HG02763 (cell line): ENCODE measurements at regions not wholly inside any gene's neighbourhood (a gene's known extent, or its start where the extent isn't known, plus 50 kb on each side); places are given as distances from the start of the nearest gene placed in this dataset.
"Not testable (repeated sequence)": the region's sequence is repeated elsewhere in the genome, so short reads cannot be mapped to it uniquely, and the experiment has no call there.

ENCODE experiments used
- ATAC-seq: cut with Tn5 transposase; IDR thresholded peaks from one replicate; pipeline ENCODE4 v1.9.1; 2021; ENCODE audit warnings: mild to moderate bottlenecking, moderate library complexity; ENCODE audit not compliant: unreplicated experiment

DNA sequence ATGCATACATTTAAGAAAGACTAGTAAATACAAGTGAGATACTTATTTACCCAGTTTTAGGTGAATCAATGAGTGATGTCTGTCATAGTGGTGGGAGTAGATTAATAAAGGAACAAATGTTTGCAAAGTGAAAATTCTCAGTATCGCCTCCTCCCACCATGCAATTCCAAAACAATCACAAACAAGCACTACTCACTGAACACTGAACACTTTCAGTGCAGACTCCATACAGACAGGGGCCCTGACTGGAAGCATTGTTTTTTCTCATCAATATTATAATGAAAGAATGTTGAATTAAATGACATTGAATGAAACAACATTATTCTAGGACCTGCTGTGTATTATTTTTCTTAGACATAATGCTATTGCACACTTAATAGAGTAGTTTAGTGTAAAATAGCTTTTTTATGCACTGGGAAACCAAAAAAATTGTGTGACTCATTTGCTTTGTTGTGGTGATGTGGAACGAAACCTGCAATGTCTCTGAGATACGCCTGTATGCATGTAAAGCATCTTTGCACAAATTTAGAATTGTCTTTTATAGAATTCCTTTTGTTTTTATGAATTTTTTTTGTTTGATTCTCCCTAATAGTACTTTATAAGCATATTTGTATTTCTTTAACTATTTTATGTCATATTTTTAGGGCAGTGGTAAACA is 317.5 kb downstream of the UTRN start:
- no peak for ATAC-seq

DNA sequence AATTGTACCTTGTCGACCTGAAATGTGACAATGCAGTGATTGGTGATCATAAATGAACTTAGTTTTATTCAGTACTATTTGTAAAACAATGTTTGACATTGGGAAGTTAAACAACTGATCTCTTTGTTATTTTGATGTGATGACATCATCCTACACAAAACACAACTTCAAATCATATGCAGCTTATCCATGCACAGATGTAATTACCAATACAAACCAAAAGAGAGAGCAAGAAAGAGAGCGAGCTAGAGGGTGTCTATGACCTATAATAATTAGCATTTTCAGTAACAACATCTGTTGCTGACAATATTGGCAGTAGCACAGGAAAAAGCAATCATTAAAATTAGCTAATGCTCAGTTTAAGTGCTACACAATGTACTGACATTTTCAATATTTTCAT is 320.9 kb downstream of the UTRN start:
- no peak for ATAC-seq

DNA sequence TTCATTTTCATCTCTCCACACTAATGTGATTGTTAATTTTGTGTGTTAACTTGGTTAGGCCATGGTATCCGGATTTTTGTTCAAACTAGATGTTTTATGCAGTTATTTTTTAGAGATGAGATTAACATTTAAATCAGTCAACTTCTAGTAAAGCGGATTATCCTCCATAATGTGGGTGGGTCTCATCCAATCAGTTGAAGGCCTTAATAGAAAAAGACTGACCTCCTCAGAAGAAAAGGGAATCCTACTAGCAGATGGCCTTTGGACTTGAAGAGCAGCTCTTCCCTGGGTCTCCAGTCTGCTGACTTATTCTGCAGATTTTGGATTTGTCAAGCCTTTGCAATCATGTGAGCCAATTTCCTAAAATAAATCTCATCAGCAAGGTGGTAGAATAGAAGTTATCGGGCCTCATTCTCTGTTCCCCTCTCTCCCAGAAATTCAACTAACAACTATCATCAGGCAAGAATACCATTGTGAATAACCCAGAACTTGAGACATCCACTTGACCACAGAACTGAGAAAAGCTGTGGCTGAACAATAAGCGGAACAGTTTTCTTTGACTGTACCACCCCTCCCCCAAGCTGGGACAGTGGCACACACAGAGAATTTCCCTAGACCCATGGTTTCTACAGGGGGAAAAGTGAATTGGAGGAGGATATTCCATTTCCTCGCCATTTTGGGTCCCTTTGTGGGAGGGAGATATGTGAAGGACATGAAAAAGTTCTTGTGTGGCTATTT is 323.0 kb downstream of the UTRN start:
- no peak for ATAC-seq

DNA sequence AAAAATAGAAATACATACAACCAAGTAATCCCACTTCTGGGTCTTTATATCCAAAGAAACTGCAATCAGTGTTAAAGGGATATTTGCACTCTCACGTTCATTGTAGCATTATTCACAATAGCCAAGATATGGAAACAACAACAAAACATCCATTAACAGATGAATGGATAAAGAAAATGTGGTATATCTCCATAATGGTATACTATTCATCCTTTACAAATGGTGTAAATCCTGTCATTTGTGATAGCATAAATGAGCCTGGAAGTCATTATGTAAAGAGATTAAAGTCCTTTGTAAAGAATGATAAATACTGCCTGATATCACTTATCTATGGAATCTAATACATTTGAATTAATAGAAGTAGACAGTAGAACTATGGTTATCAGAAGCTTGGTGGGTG is 327.7 kb downstream of the UTRN start:
- no peak for ATAC-seq

DNA sequence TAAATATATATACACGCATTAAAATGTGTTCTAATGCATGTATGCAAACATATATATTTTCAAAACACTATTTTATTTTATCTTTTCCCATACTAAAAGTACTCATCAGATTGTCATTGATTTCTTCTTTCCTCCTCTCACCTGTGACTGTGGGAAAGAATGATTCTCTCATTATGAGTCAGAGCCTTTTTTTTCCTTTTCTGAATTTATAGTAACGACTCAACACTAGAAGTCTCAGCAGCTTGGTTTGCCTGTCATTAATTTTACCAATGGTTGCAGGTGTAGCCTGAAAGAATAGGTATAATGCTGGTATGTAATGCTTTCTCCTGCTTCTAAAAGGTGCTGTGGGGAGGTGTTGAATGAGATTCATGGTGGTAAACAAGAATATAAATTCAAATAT is 328.7 kb downstream of the UTRN start:
- ATAC-seq, result no peak

DNA sequence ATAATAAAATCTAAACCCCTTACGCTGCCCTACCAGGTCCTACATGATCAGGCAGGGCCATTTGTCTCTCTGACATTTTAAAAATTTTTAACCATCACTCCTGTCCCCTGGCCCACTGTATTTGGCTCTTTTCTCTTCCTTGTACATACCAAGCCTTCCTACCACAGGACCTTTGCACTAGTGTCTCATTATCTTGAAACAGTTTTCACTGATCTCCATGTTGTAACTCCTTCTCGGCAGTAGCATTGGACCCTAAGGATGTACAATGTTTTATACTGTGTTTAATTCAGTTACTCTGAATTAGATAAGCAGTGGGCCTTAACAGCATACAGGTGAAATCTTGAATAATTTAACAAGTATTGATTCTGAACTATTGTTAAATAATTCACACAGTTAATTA is 330.7 kb downstream of the UTRN start:
- ATAC-seq, result no peak

DNA sequence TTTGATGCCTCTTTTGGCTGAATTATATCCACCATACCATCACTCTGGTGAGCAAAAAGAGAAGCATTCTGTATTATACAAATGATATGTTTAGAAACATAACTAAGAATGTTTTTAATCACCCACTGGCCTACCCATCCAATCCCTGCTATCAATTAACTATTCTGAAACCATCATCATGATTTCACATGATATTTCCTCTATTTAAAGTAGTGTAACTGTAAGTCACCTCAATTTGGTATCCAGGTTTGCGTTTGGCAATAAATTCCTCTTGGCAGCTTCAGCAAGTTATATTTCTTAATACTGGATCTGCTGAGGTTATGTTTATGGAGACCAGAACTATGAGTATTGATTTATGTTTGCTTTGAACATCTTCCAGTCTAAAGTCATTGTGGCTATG is 332.1 kb downstream of the UTRN start:
- no peak for ATAC-seq

DNA sequence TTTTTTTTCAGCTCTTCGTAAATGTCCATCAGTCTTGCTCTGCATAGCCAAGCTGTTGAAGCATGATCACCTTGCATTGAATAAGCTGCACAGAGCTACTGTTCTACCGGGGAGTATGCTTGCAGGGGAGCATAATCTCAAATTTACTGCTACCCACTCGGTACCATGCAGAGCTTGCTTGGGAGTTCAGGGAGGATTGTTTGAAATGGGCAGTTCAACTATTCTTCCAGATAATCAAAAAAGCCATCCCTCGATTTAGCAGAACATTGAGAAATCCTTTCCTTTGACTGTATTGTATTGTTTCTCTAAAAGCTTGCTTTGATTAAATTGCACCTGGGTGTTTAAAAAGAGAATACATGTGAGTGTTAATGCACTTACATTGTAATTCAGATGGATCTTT is 332.6 kb downstream of the UTRN start:
- no peak for ATAC-seq

DNA sequence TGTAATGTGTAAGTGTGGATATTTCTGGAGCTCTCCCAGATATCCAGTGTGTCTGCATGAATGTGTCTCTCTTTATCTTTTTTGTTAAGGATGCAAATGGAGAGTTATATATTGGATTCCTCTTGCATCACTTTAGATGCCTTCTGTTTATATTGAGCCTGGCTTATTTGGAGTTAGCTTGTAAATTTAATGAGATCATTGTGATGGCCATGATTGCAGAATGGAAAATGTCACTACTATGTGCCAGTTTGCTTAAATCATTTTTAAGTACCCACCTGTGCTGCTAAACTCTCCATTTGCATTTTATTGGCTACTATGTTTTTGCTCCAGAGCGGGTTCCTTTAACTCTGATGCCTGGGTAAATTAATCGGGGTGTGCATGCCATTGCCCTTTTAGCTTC is 334.8 kb downstream of the UTRN start:
- no peak for ATAC-seq

DNA sequence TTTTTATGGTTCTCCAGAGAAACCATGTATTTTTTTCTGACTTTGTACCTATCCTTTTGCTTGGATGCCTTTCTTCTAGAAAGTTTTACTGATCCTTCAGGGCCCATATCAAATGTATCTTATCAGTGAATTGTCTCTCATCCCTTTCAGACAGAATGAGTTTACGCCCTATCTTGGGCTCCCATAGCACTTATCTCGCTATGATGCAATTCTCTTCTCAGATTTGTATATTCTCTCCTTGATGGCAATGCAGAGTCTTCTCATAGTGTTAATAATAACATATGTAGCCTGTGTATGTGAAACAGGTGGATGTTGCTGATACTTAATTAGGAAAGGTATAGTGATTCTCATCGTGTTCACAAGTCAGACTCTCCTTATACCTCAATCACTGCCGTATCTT is 336.2 kb downstream of the UTRN start:
- no peak for ATAC-seq

DNA sequence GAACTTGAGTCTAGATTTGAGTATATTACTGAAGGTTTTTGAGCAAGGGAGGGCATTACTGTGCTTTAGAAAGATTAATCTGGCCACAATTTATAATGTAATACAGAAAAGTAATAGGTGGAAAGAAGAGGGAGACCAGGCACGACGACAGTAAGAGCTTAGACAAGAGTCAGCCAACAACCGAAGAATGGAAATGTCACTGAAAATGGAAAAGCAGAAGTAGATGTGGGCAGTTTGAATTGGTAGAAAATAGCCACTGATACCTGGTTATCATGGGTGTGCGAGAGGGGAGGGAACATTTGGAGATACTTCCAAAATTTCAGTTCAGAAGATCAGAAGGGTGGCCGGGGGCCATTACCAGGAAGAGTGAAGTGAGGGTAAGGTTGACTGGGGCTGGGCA is 339.1 kb downstream of the UTRN start:
- no peak for ATAC-seq

DNA sequence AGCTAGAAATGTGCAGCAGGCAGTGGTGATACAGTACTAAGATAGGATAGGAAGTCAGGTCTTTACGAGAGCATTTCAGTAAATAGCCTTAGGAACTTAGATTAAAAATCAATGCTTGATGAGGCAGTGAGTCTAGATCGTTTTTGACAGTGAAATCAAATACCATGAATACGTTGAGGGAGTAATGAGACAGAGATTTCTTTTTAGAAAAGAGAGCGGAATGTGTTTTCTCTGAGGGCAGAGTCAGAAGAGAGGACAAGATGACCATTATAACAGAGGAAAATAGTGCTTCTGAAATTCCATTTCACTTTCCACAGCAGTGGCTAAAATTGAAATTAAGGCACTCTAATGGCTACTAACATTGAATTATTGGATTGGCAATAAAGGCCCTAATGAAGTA is 339.6 kb downstream of the UTRN start:
- no peak for ATAC-seq

DNA sequence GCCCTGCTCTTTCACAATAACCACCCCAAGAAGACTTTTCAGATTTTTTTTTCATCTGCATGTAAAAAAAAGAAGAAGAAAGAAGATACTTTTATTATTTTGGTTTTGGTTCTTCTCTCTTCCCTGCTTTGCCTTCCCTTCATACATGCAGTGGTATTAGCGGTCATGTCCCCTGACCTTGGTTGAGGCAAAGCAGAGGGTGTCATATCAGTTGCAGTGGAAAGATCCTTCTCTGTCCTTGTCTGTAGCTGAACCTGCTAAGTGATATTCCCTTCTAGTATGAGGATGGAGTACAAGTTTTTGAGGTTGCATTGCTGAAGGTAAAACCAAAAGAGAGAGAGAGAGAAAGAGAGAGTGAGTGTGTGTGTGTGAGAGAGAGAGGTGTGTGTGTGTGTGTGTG is 345.7 kb downstream of the UTRN start:
- no peak for ATAC-seq

DNA sequence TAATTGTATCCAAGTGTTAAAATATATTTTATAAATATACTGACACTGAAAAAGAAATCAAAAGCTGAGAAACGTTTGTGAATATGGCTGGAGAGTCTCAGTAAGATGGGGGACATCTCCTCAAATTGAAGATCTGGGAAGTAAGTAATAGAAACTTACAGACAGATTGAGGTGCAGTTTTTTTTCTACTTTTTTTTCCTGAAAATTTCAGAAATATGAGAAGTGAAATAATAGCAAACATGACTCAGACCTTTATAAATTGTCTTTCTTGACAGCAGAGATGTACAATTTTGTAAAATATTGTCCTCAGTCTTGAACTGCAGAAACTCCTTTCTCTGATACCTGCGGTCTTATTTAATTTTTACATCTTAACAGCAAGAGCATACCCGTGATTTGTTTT is 347.1 kb downstream of the UTRN start:
- no peak for ATAC-seq

DNA sequence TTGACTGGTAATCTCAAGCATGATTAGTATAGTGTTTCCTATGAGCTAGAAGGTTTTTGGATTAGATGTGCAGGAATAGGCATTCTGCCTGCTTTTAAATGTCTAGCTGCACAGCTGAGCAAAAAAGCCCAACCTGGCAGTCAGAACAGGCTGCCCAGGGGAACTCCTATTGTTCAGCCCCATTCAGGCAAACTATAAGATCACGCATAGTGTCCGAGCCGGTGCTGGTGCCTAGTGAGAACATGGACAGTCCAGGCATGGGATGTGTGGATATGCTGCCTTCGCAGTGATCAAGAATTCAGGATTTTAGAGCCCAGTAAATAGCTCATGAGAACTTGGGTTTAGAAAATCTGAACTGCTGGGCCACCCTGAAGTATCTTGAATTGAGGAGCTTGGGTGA is 348.8 kb downstream of the UTRN start:
- ATAC-seq, result no peak

DNA sequence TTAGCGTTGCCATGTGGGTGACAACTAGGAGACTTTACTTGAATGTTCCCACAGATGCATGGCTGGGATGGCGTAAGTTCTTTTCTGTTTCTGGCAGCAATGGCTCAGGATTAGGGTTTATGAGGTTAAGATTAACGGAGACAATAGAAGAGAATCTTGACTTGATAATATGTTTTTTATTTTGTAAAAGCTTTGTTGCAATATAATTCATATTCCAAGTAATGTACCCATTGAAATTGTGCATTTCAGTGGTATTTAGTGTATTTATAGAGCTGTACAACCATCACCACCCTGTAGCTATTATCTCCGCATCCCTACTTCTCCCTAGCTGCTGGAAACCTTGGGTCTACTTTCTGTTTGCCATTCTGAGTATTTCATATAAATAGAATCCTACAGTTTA is 349.2 kb downstream of the UTRN start:
- no peak for ATAC-seq

DNA sequence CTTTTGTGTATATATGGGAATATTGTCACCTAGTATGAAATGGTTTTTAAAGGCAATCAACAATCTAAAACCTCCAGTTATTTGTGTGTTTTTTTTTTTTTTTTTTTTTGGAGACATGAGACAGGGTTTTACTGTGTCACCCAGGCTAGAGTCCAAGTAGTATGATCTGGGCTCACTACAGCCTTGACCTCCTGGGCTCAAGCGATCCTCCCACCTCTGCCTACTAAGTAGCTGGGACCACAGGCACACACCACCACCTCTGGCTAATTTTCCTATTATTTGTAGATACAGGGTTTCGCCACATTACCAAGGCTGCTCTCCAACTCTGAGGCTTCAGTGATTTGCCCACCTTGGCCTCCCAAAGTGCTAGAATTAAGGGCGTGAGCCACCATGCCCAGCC is 349.9 kb downstream of the UTRN start:
- no peak for ATAC-seq

DNA sequence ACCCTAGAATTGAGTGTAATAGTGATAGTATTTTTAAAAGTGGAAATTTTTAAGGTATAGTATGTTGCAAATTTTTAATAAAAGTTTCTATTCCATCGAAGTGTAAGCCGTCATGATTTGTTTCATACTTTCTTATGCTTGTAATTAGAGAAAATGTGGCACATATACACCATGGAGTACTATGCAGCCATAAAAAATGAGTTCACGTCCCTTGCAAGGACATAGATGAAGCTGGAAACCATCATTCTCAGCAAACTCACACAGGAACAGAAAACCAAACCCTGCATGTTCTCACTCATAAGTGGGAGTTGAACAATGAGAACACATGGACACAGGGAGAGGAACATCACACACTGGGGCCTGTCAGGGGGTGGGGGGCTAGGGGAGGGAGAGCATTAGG is 350.9 kb downstream of the UTRN start:
- not testable (repeated sequence) for ATAC-seq

DNA sequence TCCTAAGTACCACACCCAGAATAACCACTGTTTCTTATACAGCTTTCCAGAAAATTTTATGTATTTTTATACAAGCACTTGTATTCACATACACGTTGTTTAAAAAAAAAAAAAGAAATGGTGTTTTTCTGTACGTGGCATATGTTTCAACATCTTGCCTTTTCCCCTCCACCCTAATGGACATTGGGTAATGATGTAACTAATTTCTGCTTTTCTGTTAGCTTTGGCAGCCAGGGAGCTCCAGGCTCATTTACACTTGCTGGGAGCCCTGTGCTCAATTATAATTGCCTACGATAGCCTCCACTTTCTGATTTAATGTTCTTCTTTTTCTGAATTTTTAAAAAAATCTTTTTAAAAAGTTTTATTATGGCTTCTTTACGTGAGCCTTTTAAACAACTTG is 352.4 kb downstream of the UTRN start:
- no peak for ATAC-seq

DNA sequence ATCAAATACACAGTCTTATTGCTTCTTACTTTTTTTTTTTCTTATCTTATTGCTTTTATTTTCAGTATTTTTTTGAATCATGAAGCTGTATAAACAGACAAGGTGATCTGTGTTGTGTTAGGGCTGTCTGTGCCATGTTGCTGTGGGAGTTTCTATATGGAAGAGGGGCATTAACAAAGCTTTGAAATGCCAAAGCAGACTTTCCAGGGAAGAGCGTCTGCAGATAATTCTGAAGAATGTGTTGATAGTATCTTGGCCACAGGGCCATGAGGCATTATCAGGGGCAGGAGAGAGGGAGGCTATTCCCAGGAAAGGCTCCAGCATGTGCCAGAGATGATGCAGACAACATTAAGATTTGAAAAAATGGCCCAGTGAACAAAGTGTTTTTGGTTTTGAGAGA is 354.5 kb downstream of the UTRN start:
- no peak for ATAC-seq

DNA sequence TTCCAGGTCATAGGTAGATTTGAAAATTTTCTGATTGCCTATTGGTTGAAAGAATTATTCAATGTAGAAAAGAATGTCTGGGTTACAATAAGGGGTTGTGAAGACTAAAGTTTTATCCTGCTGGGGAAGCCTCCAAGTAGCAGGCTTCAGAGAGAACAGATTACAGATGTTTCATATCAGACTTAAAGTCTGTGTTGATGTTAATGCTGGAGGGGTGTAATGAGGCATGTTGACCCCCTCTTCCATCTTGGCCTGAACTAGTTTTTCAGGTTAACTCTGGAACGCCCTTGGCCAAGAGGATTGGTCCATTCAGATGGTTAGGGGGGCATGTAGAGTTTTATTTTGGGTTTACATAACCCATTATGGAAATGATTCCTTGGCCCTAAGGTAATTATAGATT is 356.2 kb downstream of the UTRN start:
- ATAC-seq, result no peak

DNA sequence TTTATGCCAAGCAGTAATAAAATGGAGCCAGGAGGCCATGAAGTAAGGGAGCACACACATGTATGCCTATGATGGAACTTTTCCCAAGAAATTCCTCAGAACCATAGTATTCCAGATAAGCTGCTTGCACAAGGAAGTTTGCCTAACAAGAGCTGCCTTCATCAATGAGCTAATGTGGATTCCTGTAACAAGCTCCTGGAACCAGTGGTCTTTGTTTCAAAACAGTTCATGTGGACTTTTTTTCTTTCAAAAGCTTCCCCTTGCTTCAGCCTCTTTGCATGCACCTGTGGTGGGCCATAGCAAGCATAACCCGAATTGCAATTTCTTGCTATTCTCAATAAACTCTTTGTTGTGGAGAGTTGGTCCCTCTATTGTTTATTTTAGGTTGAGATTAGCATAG is 359.6 kb downstream of the UTRN start:
- no peak for ATAC-seq
